Retina (tissue), 1 donor: ENCODE measurements at regions not wholly inside any gene's neighbourhood (a gene's known extent, or its start where the extent isn't known, plus 50 kb on each side); places are given as distances from the start of the nearest gene placed in this dataset.
A peak's percentile ranks its signal among the peaks of the same experiment; 100 is the strongest.

Experiments
- DNase-seq: peaks from one replicate; pipeline ENCODE4 v3.0.0-alpha.2; 2016

GRCh38 chr11:116129456-116129855, 625.2 kb upstream of the CADM1 start:
- DNase-seq: no peak

- no peak for DNase-seq
Measured at GRCh38 chr11:116126562-116126961, 622.3 kb upstream of the CADM1 start.

- DNase-seq: no peak
Measured at GRCh38 chr11:116124922-116125714, 620.9 kb upstream of the CADM1 start.

- DNase-seq: no peak
Measured at GRCh38 chr11:116123739-116124138, 619.5 kb upstream of the CADM1 start.

- DNase-seq: no peak
Measured at GRCh38 chr11:116122697-116123472, 618.7 kb upstream of the CADM1 start.

- no peak for DNase-seq
Measured at GRCh38 chr11:116119158-116119557, 614.9 kb upstream of the CADM1 start.

- DNase-seq: no peak
Measured at GRCh38 chr11:116118138-116118470, 613.9 kb upstream of the CADM1 start.

GRCh38 chr11:116117331-116118137, 613.3 kb upstream of the CADM1 start:
- no peak for DNase-seq

GRCh38 chr11:116115801-116116200, 611.6 kb upstream of the CADM1 start:
- no peak for DNase-seq

- DNase-seq: peak; percentile 69
Measured at GRCh38 chr11:116114198-116114651, 610.0 kb upstream of the CADM1 start.

- DNase-seq: peak; percentile 26
Measured at GRCh38 chr11:116112087-116112935, 608.1 kb upstream of the CADM1 start.

GRCh38 chr11:116111546-116111945, 607.3 kb upstream of the CADM1 start:
- DNase-seq: no peak

- DNase-seq: no peak
Measured at GRCh38 chr11:116110802-116111201, 606.6 kb upstream of the CADM1 start.

GRCh38 chr11:116110356-116110755, 606.1 kb upstream of the CADM1 start:
- DNase-seq: no peak

GRCh38 chr11:116109228-116109627, 605.0 kb upstream of the CADM1 start:
- no peak for DNase-seq

- no peak for DNase-seq
Measured at GRCh38 chr11:116108161-116108560, 603.9 kb upstream of the CADM1 start.

GRCh38 chr11:116107229-116107628, 603.0 kb upstream of the CADM1 start:
- DNase-seq: no peak

GRCh38 chr11:116104498-116105174, 600.4 kb upstream of the CADM1 start:
- DNase-seq: no peak

GRCh38 chr11:116101902-116102301, 597.7 kb upstream of the CADM1 start:
- DNase-seq: no peak

- no peak for DNase-seq
Measured at GRCh38 chr11:116100016-116100415, 595.8 kb upstream of the CADM1 start.

- DNase-seq: no peak
Measured at GRCh38 chr11:116099541-116099940, 595.3 kb upstream of the CADM1 start.
